ENCODE measurements at regions not wholly inside any gene's neighbourhood (a gene's known extent, or its start where the extent isn't known, plus 50 kb on each side); places are given as distances from the start of the nearest gene placed in this dataset.

DNA sequence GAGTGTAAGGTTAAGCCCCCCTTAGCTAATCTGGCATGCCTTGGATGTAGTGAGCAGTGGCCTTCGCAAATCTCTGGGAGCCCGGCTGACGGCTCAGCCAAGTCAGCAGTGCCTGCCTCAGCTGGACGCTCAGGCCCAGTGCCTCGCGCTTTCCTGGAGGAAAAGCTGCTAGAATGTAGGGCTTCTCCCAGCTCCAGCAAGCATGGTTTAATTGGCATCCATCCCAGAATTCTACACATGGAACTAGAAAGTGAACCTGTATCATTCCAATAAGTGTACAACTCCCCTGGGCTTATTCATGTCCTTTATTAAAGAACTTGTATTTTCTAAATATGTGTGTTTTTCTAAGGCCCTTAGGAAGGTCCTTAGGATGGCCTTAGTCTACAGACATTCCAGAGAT lies 287.8 kb upstream of the SHH start:
- H3K9me3 ChIP-seq = no peaks in the 10 kb centered on the region
- intact Hi-C loops (cut with DNase I; ENCODE audit: low total_unique reads) (no loop called here), in situ Hi-C loops (cut with MboI; ENCODE audit: low sequenced_read_pairs in 4 of 4) (no loop called here)
- no peak overlapping the region for H3K4me3 ChIP-seq
- no peaks in the 10 kb centered on the region for H3K4me1 ChIP-seq
- no peaks in the 10 kb centered on the region for H3K27me3 ChIP-seq
- ATAC-seq (no peak), DNase-seq (no peak)
- no peak overlapping the region for H3K27ac ChIP-seq
- H3K36me3 ChIP-seq = no peaks in the 10 kb centered on the region
- no peak for TF ChIP-seq POLR2A (IDR thresholded peaks at IDR 0.05)
- TF ChIP-seq, protein P1, sequence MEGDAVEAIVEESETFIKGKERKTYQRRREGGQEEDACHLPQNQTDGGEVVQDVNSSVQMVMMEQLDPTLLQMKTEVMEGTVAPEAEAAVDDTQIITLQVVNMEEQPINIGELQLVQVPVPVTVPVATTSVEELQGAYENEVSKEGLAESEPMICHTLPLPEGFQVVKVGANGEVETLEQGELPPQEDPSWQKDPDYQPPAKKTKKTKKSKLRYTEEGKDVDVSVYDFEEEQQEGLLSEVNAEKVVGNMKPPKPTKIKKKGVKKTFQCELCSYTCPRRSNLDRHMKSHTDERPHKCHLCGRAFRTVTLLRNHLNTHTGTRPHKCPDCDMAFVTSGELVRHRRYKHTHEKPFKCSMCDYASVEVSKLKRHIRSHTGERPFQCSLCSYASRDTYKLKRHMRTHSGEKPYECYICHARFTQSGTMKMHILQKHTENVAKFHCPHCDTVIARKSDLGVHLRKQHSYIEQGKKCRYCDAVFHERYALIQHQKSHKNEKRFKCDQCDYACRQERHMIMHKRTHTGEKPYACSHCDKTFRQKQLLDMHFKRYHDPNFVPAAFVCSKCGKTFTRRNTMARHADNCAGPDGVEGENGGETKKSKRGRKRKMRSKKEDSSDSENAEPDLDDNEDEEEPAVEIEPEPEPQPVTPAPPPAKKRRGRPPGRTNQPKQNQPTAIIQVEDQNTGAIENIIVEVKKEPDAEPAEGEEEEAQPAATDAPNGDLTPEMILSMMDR (IDR thresholded peaks at IDR 0.05 in 4 of 5, conservative IDR thresholded peaks at IDR 0.05 in 1 of 5) = no peak

DNA sequence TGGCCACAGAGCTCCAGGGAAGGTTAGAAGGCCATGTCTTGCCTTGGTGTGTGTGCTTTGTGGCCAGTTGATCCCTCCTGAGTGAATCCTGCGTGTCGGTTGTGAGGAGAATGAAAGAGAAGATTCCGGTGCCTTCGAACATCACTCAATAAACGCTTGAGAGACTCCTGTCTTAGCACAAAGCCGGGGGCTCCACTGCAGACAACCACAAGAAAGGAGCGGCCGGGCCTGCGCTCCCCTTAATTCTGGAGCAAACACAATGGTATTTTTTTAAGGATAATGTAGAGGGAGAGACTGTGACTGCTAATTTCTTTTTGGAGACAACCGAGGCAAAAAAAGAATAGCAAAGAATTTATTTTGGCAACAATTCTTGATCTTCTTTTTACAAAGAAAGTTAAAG lies 286.8 kb upstream of the SHH start:
- H3K27ac ChIP-seq = no peak overlapping the region
- no peaks in the 10 kb centered on the region for H3K9me3 ChIP-seq
- no peak for DNase-seq
- H3K4me1 ChIP-seq = no peaks in the 10 kb centered on the region
- no peaks in the 10 kb centered on the region for H3K36me3 ChIP-seq
- H3K4me3 ChIP-seq = no peak overlapping the region
- in situ Hi-C loops (cut with MboI; ENCODE audit: low sequenced_read_pairs in 4 of 4) = no loop called here
- no peak for ATAC-seq
- intact Hi-C loops (cut with DNase I; ENCODE audit: low total_unique reads) = no loop called here
- no peaks in the 10 kb centered on the region for H3K27me3 ChIP-seq
- no peak for TF ChIP-seq POLR2A (IDR thresholded peaks at IDR 0.05)
- TF ChIP-seq, protein P1 (IDR thresholded peaks at IDR 0.05 in 4 of 5, conservative IDR thresholded peaks at IDR 0.05 in 1 of 5) = no peak

DNA sequence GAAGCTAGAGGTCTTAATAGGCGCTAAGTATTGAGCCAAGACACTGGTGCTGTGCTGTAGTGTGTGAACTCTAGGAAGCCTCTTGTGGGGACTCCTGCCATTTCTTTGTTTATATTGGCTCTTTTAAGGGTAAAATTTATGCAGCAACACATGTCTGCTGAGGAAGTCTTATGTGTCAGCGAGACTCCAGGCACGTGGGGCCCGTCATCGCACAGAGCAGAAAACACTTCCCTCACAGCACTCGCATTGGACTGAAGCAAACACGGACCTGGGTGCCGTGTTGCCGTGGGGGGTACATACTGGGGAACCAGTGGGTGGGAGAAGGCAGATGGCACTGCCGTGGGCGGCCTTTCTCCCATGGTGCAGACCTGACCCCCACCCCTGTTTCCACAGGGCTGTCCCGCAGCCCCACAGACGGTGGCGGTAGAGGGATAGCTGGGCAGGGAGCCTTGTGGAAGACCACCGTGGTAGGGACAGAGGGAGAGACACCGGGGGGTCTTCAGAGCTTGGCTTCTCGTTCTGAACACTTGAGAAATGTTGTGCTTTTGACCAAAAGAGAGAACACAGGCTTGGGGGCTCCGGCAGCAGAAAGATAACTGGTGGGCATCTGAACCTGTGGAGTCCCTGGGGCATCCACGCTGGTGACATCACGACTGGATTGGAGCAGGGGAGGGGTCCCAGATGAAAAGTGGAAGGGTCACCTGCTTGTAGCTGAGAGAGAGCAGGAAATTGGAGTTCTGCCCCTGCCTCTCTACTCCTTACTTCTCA lies 284.7 kb upstream of the SHH start:
- H3K27ac ChIP-seq = no peak overlapping the region
- H3K27me3 ChIP-seq = no peaks in the 10 kb centered on the region
- intact Hi-C loops (cut with DNase I; ENCODE audit: low total_unique reads) (no loop called here), in situ Hi-C loops (cut with MboI; ENCODE audit: low sequenced_read_pairs in 4 of 4) (no loop called here)
- H3K9me3 ChIP-seq = no peaks in the 10 kb centered on the region
- no peaks in the 10 kb centered on the region for H3K4me1 ChIP-seq
- DNase-seq (no peak), ATAC-seq (no peak)
- H3K36me3 ChIP-seq = no peaks in the 10 kb centered on the region
- no peak for TF ChIP-seq POLR2A (IDR thresholded peaks at IDR 0.05)
- TF ChIP-seq, protein P1 (IDR thresholded peaks at IDR 0.05 in 4 of 5, conservative IDR thresholded peaks at IDR 0.05 in 1 of 5) = no peak
- H3K4me3 ChIP-seq = no peak overlapping the region

DNA sequence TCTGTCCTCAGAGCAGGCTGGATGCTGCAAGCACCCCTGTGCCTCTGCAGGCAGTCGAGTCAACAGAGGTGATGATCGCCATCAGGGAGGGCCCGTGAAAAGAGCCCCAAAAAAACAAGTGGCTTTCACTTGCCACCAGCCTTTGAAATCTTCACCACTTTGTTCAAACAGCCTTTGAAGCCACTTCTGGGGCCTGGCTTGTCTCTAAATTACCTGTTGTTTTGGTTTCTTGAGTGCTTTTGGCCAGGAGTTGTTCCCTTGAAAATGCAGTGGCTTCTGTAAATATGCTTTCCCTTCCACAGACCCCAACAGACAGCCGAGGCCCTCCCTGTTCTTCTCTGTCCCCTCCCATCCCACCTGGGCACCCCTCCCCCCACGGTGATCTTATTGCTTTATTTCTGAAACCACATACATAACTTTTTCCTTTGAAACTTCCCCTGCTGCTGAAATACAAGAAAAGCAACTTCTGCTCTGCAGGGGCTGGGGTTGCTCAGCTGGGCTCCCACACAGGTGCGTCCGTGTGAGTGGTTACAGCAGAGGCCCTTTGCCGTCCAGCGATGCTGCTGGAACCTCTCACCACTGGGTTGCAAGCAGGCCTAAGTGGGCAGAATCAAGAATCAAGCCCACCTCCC lies 283.8 kb upstream of the SHH start:
- ATAC-seq (no peak), DNase-seq (no peak)
- TF ChIP-seq, protein P1 (IDR thresholded peaks at IDR 0.05 in 4 of 5, conservative IDR thresholded peaks at IDR 0.05 in 1 of 5) = no peak
- TF ChIP-seq POLR2A (IDR thresholded peaks at IDR 0.05) = no peak
- Histone ChIP-seq H3K9me3 (no peaks in the 10 kb centered on the region), H3K27ac (no peak overlapping the region), H3K36me3 (no peaks in the 10 kb centered on the region), H3K27me3 (no peaks in the 10 kb centered on the region), H3K4me3 (no peak overlapping the region), H3K4me1 (no peaks in the 10 kb centered on the region)
- intact Hi-C loops (cut with DNase I; ENCODE audit: low total_unique reads) (no loop called here), in situ Hi-C loops (cut with MboI; ENCODE audit: low sequenced_read_pairs in 4 of 4) (no loop called here)

Data from gastrocnemius medialis (tissue), 4 donors.